Endothelial cell of umbilical vein (primary cell): ENCODE measurements at regions not wholly inside any gene's neighbourhood (a gene's known extent, or its start where the extent isn't known, plus 50 kb on each side); places are given as distances from the start of the nearest gene placed in this dataset.

Experiments
- BruUV-seq: library from RNA; stranded (reverse); fragments of 400-500 nt; replicated peaks from 2 replicates; lab custom pipeline; 2021; lab: Mats Ljungman, UMichigan
- CTCF ChIA-PET: fragments of 300-600, 350-600 bp; sonication (Branson Sonifier 250); formaldehyde crosslinking; loops from one replicate; lab custom pipeline; 2021; ENCODE audit warnings: antibody characterized with exemption, inconsistent platforms; lab: Charles Lee
- POLR2A ChIA-PET: fragments of 300-600, 350-600 bp; sonication (Branson Sonifier 250); formaldehyde crosslinking; loops from one replicate; lab custom pipeline; 2021; ENCODE audit warnings: antibody characterized with exemption, inconsistent platforms; lab: Charles Lee
- DNase-seq: peaks from one replicate; pipeline ENCODE4 v3.0.0-alpha.2; 2011; ENCODE audit warnings: low read depth, low spot score
- FAIRE-seq: peaks from 2 replicates; lab custom pipeline; 2011; peaks lifted over from hg19 to GRCh38; lab: Jason Lieb, UNC
- H2AFZ ChIP-seq: 2 replicates; pipeline ENCODE4 v1.6.0; 2012; ENCODE audit warnings: low read depth, low read length, control low read depth, inconsistent platforms
- H3K27ac ChIP-seq: 2 replicates; pipeline ENCODE4 v1.5.1; 2011; ENCODE audit warnings: low read depth, mild to moderate bottlenecking, control low read depth, low read length, moderate library complexity; ENCODE audit not compliant: insufficient read depth
- H3K27me3 ChIP-seq, 2 experiments: 2 replicates each; pipeline versions ENCODE4 v1.6.0 to v1.6.1; 2011; ENCODE audit warnings: low read length in 2 of 2, mixed read lengths in 1 of 2; ENCODE audit not compliant: control insufficient read depth in 2 of 2, insufficient read depth in 2 of 2
- H3K36me3 ChIP-seq, 2 experiments: 2 replicates in 1 of 2; 3 replicates in 1 of 2; pipeline ENCODE4 v1.5.1; 2011; ENCODE audit warnings: low read length in 2 of 2, mild to moderate bottlenecking in 1 of 2, moderate library complexity in 1 of 2; ENCODE audit not compliant: control insufficient read depth in 2 of 2, insufficient read depth in 2 of 2; ENCODE audit errors: extremely low read depth in 1 of 2
- H3K4me1 ChIP-seq: 3 replicates; pipeline ENCODE4 v1.5.1; 2011; ENCODE audit warnings: mild to moderate bottlenecking, low read length; ENCODE audit not compliant: control insufficient read depth, insufficient read depth; ENCODE audit errors: extremely low read depth
- H3K4me2 ChIP-seq: 2 replicates; pipeline ENCODE4 v1.6.1; 2011; ENCODE audit warnings: low read length, control low read depth, mixed read lengths; ENCODE audit not compliant: insufficient read depth
- H3K4me3 ChIP-seq, 3 experiments: fragments of 200-600 bp in 1 of 3; sonication (generic), shearing (Covaris generic) in 1 of 3; replicated peaks in 1 of 3; 2 replicates each; pipeline ENCODE4 v1.5.1; 2011 to 2016; ENCODE audit warnings: control low read depth in 3 of 3, low read length in 3 of 3, mild to moderate bottlenecking in 2 of 3, inconsistent platforms in 1 of 3, low read depth in 1 of 3, moderate library complexity in 1 of 3; ENCODE audit not compliant: insufficient read depth in 1 of 3
- H3K79me2 ChIP-seq: 2 replicates; pipeline ENCODE4 v1.6.0; 2012; ENCODE audit warnings: low read length, inconsistent platforms; ENCODE audit not compliant: control insufficient read depth, insufficient read depth
- H3K9ac ChIP-seq: replicated peaks from 2 replicates; pipeline ENCODE3; 2011; ENCODE audit warnings: low read length, control low read depth; ENCODE audit not compliant: insufficient read depth; ENCODE audit errors: extremely low read depth
- H3K9me1 ChIP-seq: replicated peaks from 3 replicates; pipeline ENCODE4 v1.6.0; 2011; ENCODE audit warnings: mild to moderate bottlenecking, low read length; ENCODE audit not compliant: control insufficient read depth, insufficient read depth; ENCODE audit errors: extremely low read depth
- H3K9me3 ChIP-seq: replicated peaks from 2 replicates; pipeline ENCODE4 v1.5.1; 2012; ENCODE audit warnings: low read length, inconsistent platforms; ENCODE audit not compliant: control insufficient read depth, insufficient read depth
- H4K20me1 ChIP-seq: replicated peaks from 2 replicates; pipeline ENCODE3; 2011; ENCODE audit warnings: mild to moderate bottlenecking, low read length; ENCODE audit not compliant: control insufficient read depth, insufficient read depth; ENCODE audit errors: extremely low read depth
- CTCF ChIP-seq, 2 donors: IDR thresholded peaks; 1 replicate in 1 of 2; 2 replicates in 1 of 2; pipeline ENCODE4 v1.5.1; 2011; ENCODE audit warnings: low read length in 2 of 2, mild to moderate bottlenecking in 2 of 2, moderate library complexity in 2 of 2, control low read depth in 1 of 2, inconsistent platforms in 1 of 2, low read depth in 1 of 2; ENCODE audit not compliant: insufficient read depth in 1 of 2; ENCODE audit errors: extremely low read depth in 1 of 2
- EZH2 ChIP-seq: IDR thresholded peaks from 2 replicates; pipeline ENCODE4 v1.6.1; 2012; ENCODE audit warnings: borderline replicate concordance, low read depth, mild to moderate bottlenecking, moderate library complexity, low read length, inconsistent platforms; ENCODE audit not compliant: severe bottlenecking
- FOS ChIP-seq: IDR thresholded peaks from 2 replicates; pipeline ENCODE4 v1.6.1; 2011; ENCODE audit warnings: mild to moderate bottlenecking, low read length, moderate library complexity, borderline replicate concordance; ENCODE audit not compliant: insufficient read depth
- GATA2 ChIP-seq: IDR thresholded peaks from 2 replicates; pipeline ENCODE4 v1.7.0; 2011; ENCODE audit warnings: low read depth, mild to moderate bottlenecking, moderate library complexity, mixed read lengths, low read length; ENCODE audit not compliant: insufficient read length, insufficient read depth
- JUN ChIP-seq: IDR thresholded peaks from 2 replicates; pipeline ENCODE4 v1.6.1; 2011; ENCODE audit warnings: borderline replicate concordance, low read depth; ENCODE audit not compliant: insufficient read length, insufficient read depth
- MAX ChIP-seq: IDR thresholded peaks from 2 replicates; pipeline ENCODE4 v1.6.1; 2011; ENCODE audit not compliant: insufficient read depth, insufficient read length
- MYC ChIP-seq: IDR thresholded peaks from one replicate; pipeline ENCODE4 v1.6.1; 2011; ENCODE audit warnings: mild to moderate bottlenecking, low read depth, low read length
- POLR2A ChIP-seq: IDR thresholded peaks from 2 replicates; pipeline ENCODE4 v1.6.1; 2012; ENCODE audit warnings: low read depth, mild to moderate bottlenecking, control low read depth, low read length
- POLR2AphosphoS5 ChIP-seq: IDR thresholded peaks from 2 replicates; pipeline ENCODE4 v1.6.1; 2012; ENCODE audit warnings: low read depth, mild to moderate bottlenecking, control low read depth, low read length, moderate library complexity; ENCODE audit not compliant: insufficient read depth
- dilution Hi-C: fragments of 300-500 bp; cut with MboI; formaldehyde crosslinking; loops from one replicate; pipeline ENCODE4 v1.15.0; 2019; ENCODE audit warnings: low sequenced_read_pairs; ENCODE audit not compliant: extremely low pct_ligation_motif_present
- intact Hi-C: fragments of 100-400 bp; cut with micrococcal nuclease; formaldehyde crosslinking; loops from one replicate; pipeline ENCODE4 v1.10.0; 2022

GRCh38 chr1:187396929-187397796 lies 568.4 kb downstream of the PLA2G4A start:
- H3K4me2 ChIP-seq: no peak overlapping the region
- H3K9ac ChIP-seq: no peak overlapping the region
- dilution Hi-C loops: no loop called here
- no peak overlapping the region for H2AFZ ChIP-seq
- H3K79me2 ChIP-seq: no peaks in the 10 kb centered on the region
- no peaks in the 10 kb centered on the region for H4K20me1 ChIP-seq
- no peaks in the 10 kb centered on the region for H3K4me1 ChIP-seq
- H3K27ac ChIP-seq: no peak overlapping the region
- H3K9me1 ChIP-seq: no peaks in the 10 kb centered on the region
- no peaks in the 10 kb centered on the region for H3K36me3 ChIP-seq
- TF ChIP-seq MAX (no peak), GATA2 (no peak), JUN (no peak), FOS (no peak), CTCF (IDR thresholded peaks at IDR 0.05; ENCODE audit: extremely low read depth in 1 of 2, insufficient read depth in 1 of 2, low read depth in 1 of 2, low read length in 2 of 2) (no peak), POLR2A (no peak), MYC (no peak), POLR2AphosphoS5 (no peak), EZH2 (no peak)
- POLR2A ChIA-PET: no interaction called here
- no peak overlapping the region for H3K4me3 ChIP-seq
- intact Hi-C loops: no loop called here
- H3K27me3 ChIP-seq: no peaks in the 10 kb centered on the region
- H3K9me3 ChIP-seq: no peaks in the 10 kb centered on the region
- CTCF ChIA-PET: no interaction called here
- DNase-seq (no peak), FAIRE-seq (no peak)
- BruUV-seq: no TSS peak
